GM21447 (cell line): ENCODE measurements at regions not wholly inside any gene's neighbourhood (a gene's known extent, or its start where the extent isn't known, plus 50 kb on each side); places are given as distances from the start of the nearest gene placed in this dataset.

ENCODE experiments used
- ATAC-seq: cut with Tn5 transposase; IDR thresholded peaks from one replicate; pipeline ENCODE4 v1.9.1; 2021; ENCODE audit not compliant: unreplicated experiment

DNA sequence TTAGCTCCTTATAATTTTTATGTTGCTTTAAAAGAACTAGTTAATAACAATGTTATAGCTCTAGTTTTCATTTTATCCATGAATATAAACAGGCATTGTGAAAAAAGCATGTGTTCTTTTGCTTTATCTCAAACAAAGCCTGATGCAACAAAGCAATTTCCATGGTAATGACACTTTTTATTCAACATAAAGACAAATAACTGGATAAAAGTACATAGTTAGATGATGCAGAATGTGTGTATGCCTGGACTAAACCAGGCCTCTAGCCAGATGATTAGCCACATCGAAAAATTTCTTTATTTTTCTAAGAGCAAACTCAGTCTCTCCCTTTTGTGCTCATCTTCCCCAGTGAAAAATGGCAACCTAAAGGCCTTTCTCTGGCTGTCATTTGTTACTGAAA lies 125.6 kb upstream of the TARS1 start:
- no peak for ATAC-seq

DNA sequence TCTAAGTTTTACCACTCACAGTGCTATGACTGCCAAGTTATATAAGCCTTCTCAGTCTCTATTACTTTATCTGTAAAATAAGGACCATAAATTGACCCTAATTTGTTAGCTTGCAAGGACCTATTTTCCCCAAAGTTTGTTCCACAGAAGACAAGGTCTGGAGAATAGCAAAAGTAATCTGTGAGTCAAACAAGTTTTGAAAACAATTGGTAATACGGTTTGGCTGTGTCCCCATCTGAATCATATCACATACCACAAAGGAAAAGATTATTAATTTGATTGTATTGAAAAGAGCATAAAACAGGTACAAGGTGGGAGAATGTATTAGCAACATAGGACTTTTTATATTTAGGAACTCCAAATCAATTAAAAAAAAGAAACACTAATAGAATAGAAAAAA lies 124.0 kb upstream of the TARS1 start:
- ATAC-seq = no peak

DNA sequence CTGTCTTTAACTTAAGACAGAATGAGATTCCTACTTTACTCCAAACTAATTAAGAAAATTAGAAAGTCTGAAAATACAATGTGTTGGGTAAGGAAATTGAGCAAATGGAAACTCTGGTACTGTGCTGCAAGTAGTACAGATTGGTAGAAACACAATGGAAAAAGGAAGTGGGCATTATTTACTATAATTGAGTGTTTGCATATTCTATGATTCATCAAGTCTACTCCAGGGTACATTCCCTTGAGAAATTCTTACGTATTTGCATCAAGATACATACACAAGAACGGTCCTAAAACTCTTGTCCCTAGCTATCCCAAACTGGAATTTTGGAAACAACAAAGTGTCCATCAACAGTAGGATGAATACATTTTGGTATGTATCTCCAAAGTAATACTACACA lies 123.5 kb upstream of the TARS1 start:
- ATAC-seq = no peak

DNA sequence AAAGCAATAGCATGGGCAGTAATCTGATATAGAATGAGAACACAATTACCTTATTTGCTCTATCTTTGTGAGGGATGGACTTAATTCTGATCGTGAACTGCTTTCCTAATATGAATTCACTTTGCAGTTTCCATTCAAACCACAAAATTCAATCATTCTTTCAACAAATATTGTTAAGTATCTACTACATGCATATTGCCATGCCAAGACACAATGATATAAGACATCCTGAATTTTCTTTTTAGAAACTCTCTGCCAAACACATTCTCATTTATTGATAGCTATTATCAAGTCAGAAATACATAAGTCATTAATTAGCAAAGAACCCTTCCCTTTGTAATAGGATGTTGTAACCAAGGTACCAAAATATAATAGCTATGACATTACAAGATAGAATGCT lies 121.6 kb upstream of the TARS1 start:
- ATAC-seq = no peak

DNA sequence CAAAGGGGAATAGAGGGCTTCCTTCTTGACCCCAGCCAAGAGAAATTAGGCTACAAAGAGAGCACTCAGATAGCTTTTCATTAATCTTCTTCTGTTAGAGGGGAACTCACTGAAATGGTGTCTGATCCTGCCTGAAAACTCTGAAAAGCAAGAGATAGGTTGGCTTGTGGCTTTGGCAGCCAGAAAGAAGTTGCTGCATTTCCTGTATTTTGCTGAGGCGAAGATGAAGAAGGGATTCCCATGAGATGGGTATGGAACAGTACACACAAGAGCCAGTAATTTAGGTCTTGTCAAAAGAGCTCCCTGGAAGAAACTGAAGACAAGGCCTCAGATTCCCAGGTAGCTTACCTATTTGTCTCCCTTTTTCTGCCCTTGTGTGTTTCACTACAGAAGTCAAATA lies 120.9 kb upstream of the TARS1 start:
- no peak for ATAC-seq

DNA sequence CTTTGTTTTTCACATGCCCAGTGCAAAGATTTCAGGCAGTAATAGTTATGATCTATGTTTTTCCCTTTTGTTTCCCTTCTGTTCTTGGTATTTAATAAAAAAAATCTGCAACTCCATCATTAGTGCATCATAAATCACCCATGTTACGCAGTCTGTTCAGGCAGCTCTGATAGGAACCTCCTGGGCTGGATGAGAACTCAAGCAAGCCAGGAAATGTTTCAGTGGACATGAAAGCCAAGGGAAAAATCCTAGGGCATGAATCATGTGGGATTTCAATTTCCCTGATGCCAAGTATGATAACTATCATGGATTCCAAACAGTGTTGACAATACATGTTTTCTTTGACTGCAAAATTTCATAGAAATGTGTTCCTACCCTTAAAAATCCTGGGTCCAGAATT lies 119.7 kb upstream of the TARS1 start:
- ATAC-seq = no peak

DNA sequence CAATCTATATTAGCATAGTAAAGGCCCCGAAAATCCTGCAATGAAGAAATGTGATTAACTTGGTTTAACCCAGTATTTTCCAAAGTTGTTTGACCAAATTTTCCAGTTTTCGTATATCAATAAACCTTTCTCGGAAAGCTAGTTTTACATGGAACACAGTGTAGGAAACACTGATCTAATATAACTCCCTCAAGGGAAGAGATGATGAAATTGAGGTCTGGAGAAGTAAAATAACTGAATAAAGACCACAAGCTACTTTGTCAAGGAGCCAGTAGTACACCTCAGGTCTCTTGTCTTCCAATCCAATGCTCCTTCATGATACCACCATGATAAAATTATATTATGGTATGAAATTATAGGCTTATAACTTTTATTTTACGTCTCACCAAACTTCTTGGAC lies 118.1 kb upstream of the TARS1 start:
- no peak for ATAC-seq

DNA sequence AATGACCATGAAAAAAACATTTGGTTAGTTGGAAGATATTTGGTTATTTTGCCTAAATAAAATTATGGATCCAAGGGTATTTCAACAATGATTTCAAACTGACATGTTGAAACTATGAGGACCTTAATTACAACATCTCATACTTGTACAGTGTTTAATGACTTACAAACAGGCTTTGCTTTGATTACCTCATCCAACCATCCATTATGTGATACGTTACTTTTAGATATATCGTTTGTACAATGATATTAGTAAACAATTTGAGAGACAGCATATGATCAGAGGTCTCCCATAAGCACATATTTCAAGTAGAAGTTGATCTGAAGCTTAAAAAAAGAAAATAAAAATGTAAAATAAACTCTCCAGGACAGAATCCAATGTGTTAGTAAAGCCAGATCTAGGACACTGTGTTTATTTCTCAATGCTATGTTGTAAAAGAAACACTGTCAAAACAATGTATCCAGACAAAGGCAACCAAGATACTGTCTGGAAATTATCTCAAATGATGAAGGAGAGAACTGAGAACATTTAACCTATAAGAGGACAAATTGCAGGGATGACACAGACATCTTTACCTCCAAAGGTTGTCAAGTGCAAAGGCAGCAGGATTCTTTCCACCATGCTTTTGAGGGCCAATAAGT lies 116.0 kb upstream of the TARS1 start:
- no peak for ATAC-seq

DNA sequence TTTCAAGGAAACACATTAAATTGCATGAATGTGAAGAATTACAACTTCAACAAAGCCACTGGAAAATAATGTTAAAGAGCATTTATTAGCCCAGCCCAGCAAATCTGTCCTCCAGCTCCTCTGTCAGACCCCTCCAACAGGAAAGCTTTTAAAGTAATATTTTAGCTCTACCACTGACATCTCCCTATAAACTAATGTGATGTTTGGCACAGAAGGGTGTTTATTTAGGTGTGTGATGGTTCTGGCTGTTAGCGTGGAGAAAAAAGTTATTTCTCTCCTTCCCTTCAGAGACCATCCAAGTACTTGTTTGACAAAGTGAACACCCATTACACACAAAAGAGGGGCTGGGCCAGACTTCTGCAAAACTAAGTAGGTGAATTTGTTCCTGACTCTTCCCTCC lies 111.9 kb upstream of the TARS1 start:
- no peak for ATAC-seq

DNA sequence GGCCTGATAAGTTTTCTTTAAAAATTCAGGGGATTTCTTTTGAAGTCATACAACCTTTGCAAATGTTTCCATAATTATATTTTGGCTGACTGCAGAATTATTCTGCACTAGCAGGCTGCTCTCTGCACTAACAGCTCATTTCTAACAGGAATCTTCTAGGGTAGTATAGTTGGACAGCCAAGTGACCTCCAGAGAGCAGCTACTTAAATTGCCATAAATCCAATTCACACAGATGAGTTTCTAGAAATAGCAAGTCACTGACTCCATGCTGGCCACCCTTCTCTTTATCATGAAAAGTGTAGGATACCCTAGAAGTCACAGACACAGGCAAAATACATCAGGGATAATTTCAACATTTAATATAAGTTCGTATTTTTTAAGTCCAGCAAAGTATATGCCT lies 110.9 kb upstream of the TARS1 start:
- ATAC-seq = no peak

DNA sequence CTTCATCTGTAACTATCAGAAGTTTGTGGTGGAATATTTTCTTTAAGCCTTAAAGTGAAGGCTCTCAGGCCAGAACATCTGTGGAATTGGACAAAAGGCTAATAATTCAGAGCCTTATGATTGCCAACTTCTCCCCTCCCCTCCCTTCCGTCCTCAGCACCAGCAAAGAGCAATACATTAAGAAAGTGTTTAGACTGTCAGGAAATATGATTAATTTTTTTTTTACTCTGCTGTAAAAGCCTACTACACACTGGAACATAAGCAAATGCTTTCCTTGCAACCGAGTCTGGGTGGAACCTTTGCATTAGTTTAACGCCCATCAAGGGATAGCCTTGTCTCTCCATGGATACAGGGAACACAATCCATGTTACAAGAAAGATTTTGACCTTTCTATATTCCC lies 110.3 kb upstream of the TARS1 start:
- no peak for ATAC-seq

DNA sequence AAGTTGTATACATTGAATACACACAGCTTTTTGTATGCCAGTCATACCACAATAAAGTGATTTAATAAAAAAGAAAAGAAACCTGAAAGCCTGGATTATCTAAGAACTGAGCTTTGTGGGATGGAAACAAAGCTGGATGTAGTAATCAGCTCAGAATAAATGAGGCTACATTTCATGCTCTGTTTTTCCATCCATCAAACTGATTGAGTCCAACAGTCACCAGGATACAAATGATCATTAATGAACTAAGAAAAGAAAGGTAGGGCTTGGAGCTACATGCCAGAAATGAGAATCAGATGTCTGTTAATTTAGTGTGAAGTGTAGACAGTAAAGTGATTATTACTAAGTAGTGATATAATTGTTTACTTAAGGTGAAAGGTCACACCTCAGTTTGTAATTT lies 109.8 kb upstream of the TARS1 start:
- ATAC-seq = no peak

DNA sequence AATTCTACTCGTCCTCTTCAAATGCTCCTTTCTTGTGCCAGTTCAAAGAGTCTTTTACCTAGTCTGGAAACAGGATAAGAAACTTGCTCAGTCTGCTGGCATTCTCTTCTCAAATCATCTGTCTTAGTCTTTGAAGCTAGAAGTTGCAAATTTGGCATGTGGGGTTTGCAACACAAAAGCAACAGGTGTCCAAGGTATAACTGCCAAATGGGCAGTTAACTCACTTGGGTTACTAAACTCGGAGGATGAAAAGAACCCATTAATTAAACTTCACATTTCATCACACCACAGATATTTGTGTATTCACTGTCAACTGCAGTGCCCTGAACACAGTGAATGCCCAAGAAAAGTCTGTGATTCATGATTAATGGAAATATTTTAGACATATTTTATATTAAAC lies 108.0 kb upstream of the TARS1 start:
- no peak for ATAC-seq

DNA sequence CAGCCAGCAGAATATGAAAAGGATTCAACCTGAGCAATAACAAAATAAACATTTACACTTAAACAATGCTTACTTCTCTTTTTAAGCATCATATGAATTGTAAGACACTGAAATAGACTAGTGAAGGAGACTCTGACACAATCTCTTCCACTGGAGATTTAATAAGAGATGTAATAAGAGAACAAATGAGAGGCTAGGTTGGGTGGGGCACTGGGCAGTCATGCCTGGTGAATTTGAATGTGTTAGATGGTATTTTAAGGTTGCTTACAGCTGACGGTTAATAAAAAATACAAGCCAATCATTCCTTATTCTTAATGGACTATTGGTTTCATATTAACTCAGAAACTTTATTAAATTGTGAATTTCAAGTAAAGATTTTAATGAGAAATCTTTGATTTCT lies 105.9 kb upstream of the TARS1 start:
- no peak for ATAC-seq

DNA sequence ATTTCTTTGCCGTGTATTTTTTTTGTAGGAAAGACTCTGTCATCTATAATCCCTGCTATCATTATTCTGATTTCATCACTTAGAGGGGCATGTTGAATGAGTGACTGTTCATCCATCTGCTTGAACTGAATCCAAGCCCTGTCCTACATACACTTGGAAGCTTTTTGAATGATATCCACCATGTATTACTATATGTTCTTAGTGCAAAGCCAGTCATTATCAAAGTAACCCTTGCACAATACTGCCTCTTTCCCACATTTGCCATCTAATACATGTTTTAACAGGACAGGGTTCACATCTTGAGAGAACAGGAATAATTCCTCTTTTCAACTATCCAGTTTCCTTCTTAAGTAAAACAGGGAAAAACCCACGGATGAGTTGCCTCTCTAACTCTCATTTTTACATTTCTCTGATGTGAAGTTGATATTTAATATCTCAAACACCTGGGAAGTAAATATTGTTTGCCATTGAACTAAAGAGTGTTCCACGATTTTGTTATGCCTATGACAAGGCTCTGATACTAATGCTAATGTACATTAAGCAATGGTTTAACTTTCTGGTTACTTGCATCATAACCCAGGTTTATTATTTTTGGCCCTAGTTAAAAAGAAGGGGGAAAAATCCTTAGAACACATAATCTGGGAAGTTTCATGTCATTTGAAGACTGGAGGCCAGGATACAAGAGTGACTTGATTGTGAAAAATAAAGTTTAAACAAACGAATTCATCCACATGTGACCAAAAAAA lies 103.7 kb upstream of the TARS1 start:
- no peak for ATAC-seq

DNA sequence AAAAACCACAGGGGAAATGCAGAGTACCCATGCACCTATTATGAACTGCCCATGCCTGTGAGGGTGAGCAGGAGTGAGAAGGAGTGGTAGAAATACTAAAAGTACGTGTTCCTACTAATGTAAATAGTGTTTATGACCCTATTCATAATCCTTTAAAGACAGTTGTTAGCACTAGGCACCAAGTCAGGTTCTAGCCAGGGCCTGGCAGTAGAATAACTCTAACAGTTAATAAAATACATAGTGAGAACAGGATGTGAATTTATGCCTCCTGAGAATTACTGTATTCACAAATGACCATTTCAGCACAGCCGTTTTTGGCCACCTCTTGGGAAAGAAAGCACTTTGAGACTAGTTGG lies 103.2 kb upstream of the TARS1 start:
- no peak for ATAC-seq

DNA sequence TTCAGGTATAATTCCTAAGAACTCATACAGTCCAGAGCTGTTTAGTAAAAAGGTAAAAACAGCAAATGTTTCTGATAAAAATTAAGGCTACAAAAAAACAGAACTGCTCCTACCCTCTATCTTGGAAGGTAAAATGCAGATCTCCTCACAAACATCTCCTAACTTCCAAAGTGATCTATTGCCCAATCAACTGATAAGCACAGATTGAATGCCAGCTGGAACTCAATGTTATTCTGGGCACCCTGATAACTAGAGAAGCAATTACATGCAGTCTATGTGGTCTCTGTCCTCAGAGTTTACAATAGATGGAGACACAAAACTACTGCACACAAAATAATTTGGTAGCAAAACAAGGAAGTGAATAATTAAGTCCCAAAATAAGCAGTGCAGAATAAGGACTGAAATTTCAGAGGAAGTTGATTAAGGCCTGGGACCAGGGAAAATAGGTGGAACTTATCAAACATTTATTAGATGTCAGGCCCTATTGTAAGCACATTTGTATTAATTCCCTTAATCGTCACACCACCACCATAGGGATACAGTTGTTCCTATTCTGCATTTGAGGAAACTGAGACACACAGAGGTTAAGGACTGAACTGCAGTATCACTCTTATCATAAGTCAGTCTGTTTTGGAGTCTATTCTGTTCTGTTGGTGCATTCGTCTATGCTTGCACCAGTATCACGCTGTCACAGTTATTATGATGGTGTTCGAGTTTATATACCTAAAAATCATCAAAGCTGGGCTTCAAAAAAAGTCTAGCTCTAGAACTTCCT lies 102.2 kb upstream of the TARS1 start:
- ATAC-seq = no peak

DNA sequence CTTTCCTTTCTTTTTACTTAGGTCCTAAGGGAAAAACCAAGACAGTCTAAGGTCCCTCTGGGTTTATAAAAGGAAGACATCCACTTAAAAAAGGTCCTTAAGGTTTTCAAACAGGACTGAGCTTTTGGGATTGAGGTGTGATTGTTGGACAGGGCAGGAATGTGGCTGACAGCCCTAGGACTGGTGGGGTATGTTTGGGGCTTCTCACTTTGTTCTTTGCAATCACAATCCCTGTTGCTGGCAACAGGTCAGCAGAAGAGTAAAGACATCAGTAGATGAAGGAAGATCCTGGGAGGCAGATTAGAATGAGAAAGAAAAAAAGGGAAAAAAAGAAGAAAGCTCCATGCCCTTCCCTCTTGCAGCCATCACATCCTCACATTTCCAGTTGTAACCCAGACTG lies 101.4 kb upstream of the TARS1 start:
- ATAC-seq = no peak

DNA sequence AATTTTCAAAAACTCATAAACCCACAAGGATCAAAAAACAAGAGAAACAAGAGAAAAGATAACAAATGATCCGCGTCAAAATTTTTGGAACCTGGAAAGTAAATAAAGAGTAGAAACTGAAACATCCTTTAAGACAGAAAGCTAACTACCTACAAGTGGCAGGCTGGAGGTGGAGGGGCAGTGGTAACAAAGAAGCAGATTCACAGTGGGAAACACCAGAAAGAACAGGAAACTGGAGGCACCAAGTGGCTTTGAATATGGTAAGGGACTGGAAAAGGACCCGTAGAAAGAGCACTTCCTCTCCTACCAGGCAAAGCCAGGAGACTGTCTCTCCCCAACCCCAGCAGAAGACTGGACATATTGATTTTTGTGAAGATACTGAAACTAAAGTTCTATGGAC lies 100.6 kb upstream of the TARS1 start:
- no peak for ATAC-seq

DNA sequence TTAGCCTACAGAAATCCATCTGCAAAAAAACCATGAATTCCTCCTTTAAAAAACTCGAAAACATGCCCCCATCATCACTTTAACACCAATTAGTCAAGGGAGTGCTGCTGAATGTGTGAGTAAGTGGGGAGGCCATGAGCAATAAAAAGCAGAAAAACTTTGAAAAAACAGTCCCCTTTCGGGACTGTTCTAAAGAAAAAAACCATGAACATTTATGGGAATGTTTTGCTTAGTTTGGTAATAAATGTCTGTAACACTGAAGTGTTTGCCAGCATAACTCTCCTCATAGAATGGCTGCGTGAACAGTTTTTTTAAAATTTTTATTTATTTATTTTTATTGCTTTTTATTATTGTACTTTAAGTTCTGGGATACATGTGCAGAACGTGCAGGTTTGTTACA lies 99.4 kb upstream of the TARS1 start:
- ATAC-seq = no peak

DNA sequence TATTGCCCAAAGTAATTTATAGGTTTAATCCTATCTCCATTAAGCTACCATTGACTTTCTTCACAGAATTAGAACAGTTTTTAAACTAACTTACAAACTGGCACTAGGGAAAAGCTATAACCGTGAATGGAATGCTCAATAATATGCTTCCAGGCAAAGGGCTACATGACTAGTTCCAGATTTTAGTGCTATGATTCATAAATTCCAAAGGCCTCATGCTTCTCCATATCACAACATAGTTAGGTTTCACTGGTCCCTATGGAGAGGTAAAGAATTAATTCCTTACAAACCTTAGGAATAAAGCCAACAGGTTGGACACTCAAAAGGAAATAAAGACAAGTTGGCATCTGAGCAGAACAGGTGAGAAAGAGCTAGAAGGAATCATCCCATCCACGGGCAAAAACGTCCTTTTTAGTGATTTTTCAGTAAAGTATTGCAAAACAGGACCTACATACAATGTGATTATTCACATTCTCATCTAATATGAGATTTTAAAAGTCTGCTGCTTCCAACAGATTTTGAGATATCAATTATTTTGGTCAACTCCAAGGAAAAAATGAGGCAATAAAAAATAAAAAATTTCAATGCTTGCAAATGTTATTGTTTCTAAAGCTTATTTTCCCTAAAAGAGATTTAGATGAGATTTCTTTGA lies 97.0 kb upstream of the TARS1 start:
- no peak for ATAC-seq

DNA sequence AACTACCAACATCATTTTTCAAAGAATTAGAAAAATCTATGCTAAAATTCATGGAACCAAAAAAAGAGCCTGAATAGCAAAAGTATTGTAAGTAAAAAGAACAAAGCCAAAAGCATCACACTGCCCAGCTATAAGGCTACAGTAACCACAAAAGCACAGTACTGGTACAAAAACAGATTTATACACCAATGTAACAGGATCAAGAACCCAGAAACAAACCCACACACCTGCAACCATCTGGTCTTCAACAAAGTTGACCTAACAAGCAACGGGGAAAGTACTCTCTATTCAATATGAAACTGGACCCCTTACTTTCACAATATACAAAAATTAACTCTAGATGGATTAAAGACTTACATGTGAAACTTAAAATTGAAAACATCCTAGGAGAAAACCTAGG lies 94.2 kb upstream of the TARS1 start:
- no peak for ATAC-seq
